Jurkat, Clone E6-1 (cell line): ENCODE measurements at regions not wholly inside any gene's neighbourhood (a gene's known extent, or its start where the extent isn't known, plus 50 kb on each side); places are given as distances from the start of the nearest gene placed in this dataset.

ENCODE experiments used
- DNase-seq: peaks from one replicate; pipeline ENCODE4 v3.0.0-alpha.2; 2011; ENCODE audit warnings: low read depth, low spot score
- H3K4me3 ChIP-seq: 2 replicates; pipeline ENCODE4 v1.5.1; 2011; ENCODE audit warnings: mild to moderate bottlenecking, low read length, control low read depth, moderate library complexity

GRCh38 chr16:85369741-85370528, 243.2 kb upstream of the GSE1 start:
- no peak overlapping the region for H3K4me3 ChIP-seq
- DNase-seq = no peak

- DNase-seq = no peak
- no peak overlapping the region for H3K4me3 ChIP-seq
Measured at GRCh38 chr16:85370543-85370880, 242.6 kb upstream of the GSE1 start.

DNA sequence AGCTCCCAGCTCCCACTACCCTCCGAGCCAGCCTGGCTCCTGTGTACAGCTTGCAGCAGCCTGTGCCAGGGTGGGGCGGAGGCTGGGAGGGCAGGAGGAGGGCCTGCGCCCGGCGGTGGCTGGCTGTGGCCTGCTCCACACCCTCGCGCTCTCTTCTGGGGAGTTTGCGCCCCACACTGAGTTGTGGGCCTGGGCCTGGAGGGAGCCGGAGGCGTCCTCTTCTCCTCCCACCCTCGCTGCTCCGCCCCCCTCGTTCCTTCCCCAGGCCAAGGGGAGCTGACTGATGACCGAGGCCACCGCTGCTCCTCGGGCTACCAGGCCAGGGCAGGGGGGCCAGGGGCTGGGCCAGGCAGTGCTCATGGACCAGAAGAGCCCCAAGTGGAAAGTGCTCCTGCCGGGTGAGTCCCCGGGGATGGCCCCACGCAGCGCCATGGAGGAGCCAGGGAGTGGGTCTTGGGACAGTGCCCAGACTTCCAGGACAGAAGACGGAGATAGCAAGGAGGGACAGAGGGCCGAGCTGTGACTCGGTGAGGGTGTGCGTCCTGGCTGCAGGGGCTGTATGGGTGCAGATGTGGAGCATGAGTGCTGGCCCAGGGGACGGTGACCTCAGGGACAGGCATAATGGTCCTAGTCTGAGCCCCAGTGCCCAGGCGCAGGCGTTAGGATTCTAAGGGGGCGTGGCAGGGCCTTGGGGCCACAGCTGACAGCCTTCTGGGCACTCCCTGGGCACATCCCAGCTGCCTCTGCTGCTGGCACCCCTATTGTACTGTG, 242.1 kb upstream of the GSE1 start:
- DNase-seq = no peak
- no peak overlapping the region for H3K4me3 ChIP-seq

- DNase-seq = no peak
- no peak overlapping the region for H3K4me3 ChIP-seq
Measured at GRCh38 chr16:85371948-85372347, 241.2 kb upstream of the GSE1 start.

GRCh38 chr16:85372627-85373372, 240.3 kb upstream of the GSE1 start:
- peak; percentile 35 for DNase-seq
- no peak overlapping the region for H3K4me3 ChIP-seq

GRCh38 chr16:85373741-85374570, 239.2 kb upstream of the GSE1 start:
- no peak for DNase-seq

DNA sequence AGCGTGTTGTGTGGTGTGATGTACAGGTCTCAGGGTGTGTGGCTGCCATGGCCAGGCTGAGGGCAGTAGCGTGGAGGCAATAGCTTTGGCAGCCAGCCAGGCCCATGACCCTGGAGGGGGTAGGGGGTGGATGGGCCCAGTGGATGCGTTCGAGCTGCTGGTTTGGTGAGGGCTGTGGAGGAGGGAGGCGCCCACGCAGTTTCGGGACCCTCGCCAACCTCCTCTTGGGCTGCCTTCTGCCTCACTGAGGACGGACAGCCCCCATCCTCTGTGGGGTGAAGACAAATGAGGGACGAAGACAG, 238.6 kb upstream of the GSE1 start:
- DNase-seq = no peak
- no peak overlapping the region for H3K4me3 ChIP-seq

More at GRCh38 chr16:85373741-85374570, 239.2 kb upstream of the GSE1 start:
- H3K4me3 ChIP-seq = no peak overlapping the region

DNA sequence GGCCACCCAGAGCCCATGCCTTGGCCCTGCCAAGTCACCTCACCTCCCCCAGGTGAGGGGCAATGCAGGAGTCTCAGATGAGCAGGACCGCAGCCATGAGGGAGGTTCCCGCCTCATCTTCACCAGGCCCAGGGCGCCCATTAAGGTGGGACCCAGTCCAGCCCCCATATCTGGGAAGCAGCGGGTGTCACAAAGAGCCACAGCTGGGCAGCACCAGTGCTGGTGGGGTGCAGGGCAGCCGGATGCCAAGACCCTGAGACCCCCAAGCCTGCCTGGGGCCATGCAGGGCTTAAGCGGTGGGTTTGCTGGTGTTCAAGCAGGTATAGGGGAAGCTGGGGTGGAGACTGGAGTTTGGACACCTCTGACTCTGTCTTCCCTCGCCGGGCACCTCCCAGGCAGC, 237.8 kb upstream of the GSE1 start:
- DNase-seq = no peak
- H3K4me3 ChIP-seq = no peak overlapping the region

DNA sequence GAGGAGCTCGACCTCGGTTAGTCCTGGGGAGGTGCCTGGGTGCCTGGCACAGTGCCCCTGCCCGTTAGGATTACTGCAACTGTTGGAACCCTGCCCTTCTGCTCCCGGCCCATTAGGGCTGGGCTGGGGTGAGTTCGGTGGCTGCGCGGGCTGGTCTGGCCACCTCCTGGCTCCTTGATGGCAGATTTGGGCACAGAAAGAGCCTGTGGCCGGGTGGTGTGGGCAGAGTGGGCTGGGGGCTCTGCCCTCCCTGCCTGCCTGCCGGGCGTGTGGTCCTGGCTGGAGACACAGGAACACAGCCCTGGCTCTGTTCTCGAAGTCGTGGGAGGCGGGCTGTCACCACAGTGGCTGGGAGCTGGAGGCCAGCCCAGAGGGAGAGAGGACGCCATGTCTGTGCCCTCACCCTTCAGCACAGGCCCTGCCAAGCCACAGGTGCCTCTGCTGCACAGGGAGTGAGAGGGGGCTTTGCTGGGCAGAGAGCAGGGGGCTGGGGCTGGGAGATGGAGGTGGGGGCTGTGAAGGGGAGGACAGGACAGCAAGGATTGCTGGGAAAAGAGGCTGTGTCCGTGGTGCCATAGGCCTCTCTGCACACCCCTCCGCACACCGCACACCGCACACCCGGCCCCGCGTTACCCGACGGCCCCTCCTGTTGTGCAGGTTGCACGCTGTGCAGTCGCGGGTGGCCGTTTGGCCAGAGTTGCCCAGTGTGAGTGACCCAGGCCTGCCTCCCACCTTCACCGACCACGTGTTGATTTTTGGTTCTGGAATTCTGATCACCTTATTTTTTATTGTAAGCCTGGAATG, 236.6 kb upstream of the GSE1 start:
- no peak for DNase-seq
- H3K4me3 ChIP-seq = no peak overlapping the region

DNA sequence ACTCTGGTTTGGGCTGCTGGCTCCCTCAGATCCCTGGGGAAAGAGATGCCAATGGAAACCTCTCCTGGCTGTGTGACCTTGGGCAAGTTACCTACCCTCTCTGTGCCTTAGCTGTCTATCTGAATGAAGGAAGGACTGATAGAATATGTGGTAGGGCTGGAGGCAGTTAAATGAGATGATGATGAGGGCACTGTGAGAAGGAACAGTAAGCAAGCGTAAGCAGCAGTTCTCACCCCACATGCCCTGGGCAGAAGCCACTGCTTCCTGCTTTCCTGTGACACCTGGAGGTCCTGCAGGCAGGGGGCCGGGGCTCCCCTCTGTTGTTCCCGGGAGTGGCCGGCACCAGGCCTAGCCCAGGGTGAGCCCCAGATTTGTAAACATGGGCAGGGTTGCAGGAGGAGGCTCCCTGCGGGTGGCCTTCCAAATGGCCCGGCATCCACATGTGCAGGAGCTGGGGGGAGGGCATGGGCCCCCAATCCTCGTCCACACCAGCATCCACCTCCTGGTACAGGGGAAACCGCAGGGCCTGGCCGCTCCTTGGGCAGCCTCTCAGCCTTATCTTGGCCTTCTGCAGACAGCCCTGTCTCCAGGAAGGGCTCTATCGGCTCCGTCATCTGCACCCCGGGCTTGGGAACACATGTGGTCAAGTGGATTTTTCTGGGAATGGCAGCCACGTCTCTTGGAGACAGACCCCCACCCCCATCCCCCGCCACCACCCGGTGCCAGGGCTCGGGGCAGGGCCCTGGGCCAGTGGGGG, 235.6 kb upstream of the GSE1 start:
- no peak overlapping the region for H3K4me3 ChIP-seq
- no peak for DNase-seq

- H3K4me3 ChIP-seq = no peak overlapping the region
- no peak for DNase-seq
Measured at GRCh38 chr16:85378145-85379040, 234.7 kb upstream of the GSE1 start.

DNA sequence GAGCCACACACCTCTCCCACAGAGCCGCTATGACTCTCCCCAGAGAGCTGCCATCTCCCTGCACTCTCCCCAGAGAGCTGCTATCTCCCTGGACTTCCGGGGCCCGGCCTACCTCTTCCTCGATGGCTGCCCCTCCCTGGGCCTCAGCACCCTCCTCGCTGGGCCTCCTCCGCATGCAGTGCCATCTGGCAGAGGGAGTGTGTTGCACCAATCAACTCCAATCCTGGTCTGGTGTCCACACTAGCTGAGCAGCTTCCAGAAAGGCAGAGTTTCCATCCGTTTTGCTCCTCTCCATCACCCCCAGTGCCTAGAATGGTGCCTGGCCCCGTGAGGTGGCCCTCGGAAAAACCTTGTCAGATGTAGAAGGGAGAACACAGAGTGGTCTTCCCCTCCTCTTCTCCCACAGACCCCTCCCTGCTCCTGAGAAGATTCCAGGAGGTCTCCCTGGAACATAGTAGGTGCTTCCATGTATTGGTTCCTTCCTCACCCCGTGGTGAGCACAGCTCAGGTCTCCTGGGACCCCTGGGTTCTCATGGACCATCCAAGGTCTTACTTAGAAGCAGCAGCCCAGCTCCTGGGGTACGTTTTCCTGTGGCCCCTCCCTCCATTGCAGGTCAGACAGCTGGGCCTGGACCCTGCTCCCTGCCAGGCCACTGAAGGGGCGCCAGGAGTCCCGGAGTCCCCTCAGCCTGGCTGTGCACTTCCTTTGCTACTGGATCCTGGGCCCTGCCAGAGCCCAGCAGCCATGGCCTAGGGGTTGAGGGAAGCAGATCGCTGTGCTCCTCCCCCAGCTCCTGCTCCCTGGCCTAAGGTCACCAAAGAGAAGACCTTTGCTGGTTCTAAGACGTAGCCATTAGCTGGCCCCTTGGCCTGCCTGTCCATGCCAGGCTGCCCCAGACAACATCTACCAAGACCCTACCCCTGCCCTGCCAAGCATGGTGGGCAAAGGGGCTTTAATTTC, 233.8 kb upstream of the GSE1 start:
- DNase-seq = no peak
- no peak overlapping the region for H3K4me3 ChIP-seq

GRCh38 chr16:85380002-85380395, 233.1 kb upstream of the GSE1 start:
- no peak overlapping the region for H3K4me3 ChIP-seq
- no peak for DNase-seq

DNA sequence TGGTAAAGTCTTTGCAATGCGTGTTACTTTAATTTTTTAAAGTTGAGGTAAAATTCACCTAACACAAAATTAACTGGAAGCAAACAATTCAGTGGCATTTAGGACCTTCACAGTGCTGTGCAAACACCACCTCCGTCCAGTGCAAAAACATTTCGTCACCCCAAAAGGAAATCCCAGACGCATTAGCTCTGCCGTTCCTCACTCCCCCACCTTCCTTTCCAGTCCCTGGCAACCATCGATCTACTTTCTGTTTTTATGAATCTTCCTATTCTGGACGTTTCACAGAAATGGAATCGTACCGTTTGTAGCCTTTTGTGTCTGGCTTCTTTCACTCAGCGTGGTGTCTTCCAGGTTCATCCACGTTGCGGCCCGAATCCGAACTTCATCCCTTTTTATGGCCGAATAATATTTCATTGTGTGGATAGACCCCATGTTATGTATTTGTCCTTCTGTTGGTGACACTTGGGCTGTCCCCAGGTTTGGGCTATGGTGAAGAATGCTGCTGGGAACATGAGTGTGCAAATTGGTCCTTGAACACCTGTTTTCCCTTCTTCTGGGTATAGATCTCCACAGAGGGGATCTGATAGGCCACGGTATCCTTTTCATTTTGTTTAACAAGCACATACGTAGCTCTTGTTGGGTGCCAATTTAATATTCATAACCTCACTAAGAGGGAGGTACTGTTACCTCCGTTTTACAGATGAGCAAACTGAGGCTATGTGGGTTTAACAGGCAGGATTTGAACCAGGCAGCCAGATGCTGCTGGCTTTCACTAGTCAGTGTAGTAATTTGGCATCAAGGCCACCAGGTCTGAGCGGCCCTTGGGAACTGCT, 232.0 kb upstream of the GSE1 start:
- H3K4me3 ChIP-seq = no peak overlapping the region
- no peak for DNase-seq
